Kidney (tissue), 13 donors: ENCODE measurements at regions not wholly inside any gene's neighbourhood (a gene's known extent, or its start where the extent isn't known, plus 50 kb on each side); places are given as distances from the start of the nearest gene placed in this dataset.

Experiments
- DNase-seq, 5 donors: peaks; one replicate each; pipeline ENCODE4 v3.0.0-alpha.2; 2013 to 2020
- FAIRE-seq: peaks from 2 replicates; lab custom pipeline; 2012; peaks lifted over from hg19 to GRCh38; lab: Jason Lieb, UNC
- H3K27ac ChIP-seq, 2 donors: one replicate each; pipeline ENCODE4 v1.7.0; 2013; ENCODE audit warnings: low read depth in 2 of 2, low read length in 2 of 2, inconsistent platforms in 1 of 2
- H3K27me3 ChIP-seq: one replicate; pipeline ENCODE4 v1.7.1; 2013; ENCODE audit warnings: low read length, inconsistent platforms; ENCODE audit not compliant: control insufficient read depth, insufficient read depth
- H3K36me3 ChIP-seq, 3 donors: one replicate each; pipeline versions ENCODE4 v1.7.0 to v1.7.1; 2013; ENCODE audit warnings: low read length in 3 of 3, control low read depth in 1 of 3, inconsistent platforms in 1 of 3; ENCODE audit not compliant: insufficient read depth in 3 of 3, control insufficient read depth in 2 of 3
- H3K4me1 ChIP-seq, 3 donors: one replicate each; pipeline versions ENCODE4 v1.7.0 to v1.7.1; 2013; ENCODE audit warnings: low read length in 3 of 3, inconsistent platforms in 1 of 3, low read depth in 1 of 3; ENCODE audit not compliant: control insufficient read depth in 2 of 3, insufficient read depth in 2 of 3
- H3K4me3 ChIP-seq, 3 donors: one replicate each; pipeline versions ENCODE4 v1.7.0 to v1.8.1; 2013; ENCODE audit warnings: low read length in 3 of 3, control low read depth in 1 of 3, inconsistent platforms in 1 of 3
- H3K9ac ChIP-seq, 3 donors: one replicate each; pipeline versions ENCODE4 v1.7.0 to v1.7.1; 2013; ENCODE audit warnings: low read length in 3 of 3, control low read depth in 1 of 3, inconsistent platforms in 1 of 3
- H3K9me3 ChIP-seq, 3 donors: one replicate each; pipeline versions ENCODE4 v1.7.0 to v1.7.1; 2013; ENCODE audit warnings: low read length in 3 of 3, control low read depth in 1 of 3, inconsistent platforms in 1 of 3; ENCODE audit not compliant: control insufficient read depth in 2 of 3, insufficient read depth in 1 of 3
- CTCF ChIP-seq: IDR thresholded peaks from 3 replicates; pipeline ENCODE4 v1.5.1; 2012; ENCODE audit warnings: mild to moderate bottlenecking, moderate library complexity, borderline replicate concordance; ENCODE audit not compliant: insufficient read depth; ENCODE audit errors: extremely low read depth
- intact Hi-C: fragments of 100-400 bp; cut with DNase I; formaldehyde crosslinking; loops from one replicate; pipeline ENCODE4 v1.11.1; 2022
- donor health status: control.
- donor health status: control.
- donor health status: control.
- donor health status: control.
- donor health status: control.
- donor health status: DM: yes; HTN: yes; CAD: no.
- donor health status: Normal renal cell carcinoma (clear cell type).

GRCh38 chr5:172579403-172579990 is 61.6 kb upstream of the NEURL1B start:
- DNase-seq = no peak
- FAIRE-seq = no peak
- Histone ChIP-seq H3K4me3 (no peak overlapping the region), H3K36me3 (no peaks in the 10 kb centered on the region), H3K9ac (no peak overlapping the region), H3K4me1 (peaks cover 0 to 8% (median 6%) of the 10 kb centered on the region in 3 donors), H3K27me3 (no peaks in the 10 kb centered on the region), H3K9me3 (no peaks in the 10 kb centered on the region), H3K27ac (no peak overlapping the region)
- TF ChIP-seq CTCF = no peak
- intact Hi-C loops = no loop called here

- no peak for TF ChIP-seq CTCF
These were observed 63.7 kb upstream of the NEURL1B start for GRCh38 chr5:172577267-172577909.

GRCh38 chr5:172575816-172576545 is 65.1 kb upstream of the NEURL1B start:
- no peak for TF ChIP-seq CTCF
- FAIRE-seq (no peak), DNase-seq (no peak)
- no peak overlapping the region for H3K9ac ChIP-seq
- no peaks in the 10 kb centered on the region for H3K4me1 ChIP-seq
- H3K36me3 ChIP-seq = no peaks in the 10 kb centered on the region
- H3K9me3 ChIP-seq = no peaks in the 10 kb centered on the region
- intact Hi-C loops = no loop called here
- H3K27me3 ChIP-seq = no peaks in the 10 kb centered on the region
- no peak overlapping the region for H3K4me3 ChIP-seq
- H3K27ac ChIP-seq = no peak overlapping the region

More at GRCh38 chr5:172577267-172577909, 63.7 kb upstream of the NEURL1B start:
- no peaks in the 10 kb centered on the region for H3K36me3 ChIP-seq
- H3K27ac ChIP-seq = no peak overlapping the region
- FAIRE-seq (no peak), DNase-seq (no peak)
- no peaks in the 10 kb centered on the region for H3K4me1 ChIP-seq
- H3K4me3 ChIP-seq = no peak overlapping the region
- no peak overlapping the region for H3K9ac ChIP-seq
- H3K9me3 ChIP-seq = no peaks in the 10 kb centered on the region
- intact Hi-C loops = no loop called here
- no peaks in the 10 kb centered on the region for H3K27me3 ChIP-seq
